ENCODE measurements at regions not wholly inside any gene's neighbourhood (a gene's known extent, or its start where the extent isn't known, plus 50 kb on each side); places are given as distances from the start of the nearest gene placed in this dataset.

DNA sequence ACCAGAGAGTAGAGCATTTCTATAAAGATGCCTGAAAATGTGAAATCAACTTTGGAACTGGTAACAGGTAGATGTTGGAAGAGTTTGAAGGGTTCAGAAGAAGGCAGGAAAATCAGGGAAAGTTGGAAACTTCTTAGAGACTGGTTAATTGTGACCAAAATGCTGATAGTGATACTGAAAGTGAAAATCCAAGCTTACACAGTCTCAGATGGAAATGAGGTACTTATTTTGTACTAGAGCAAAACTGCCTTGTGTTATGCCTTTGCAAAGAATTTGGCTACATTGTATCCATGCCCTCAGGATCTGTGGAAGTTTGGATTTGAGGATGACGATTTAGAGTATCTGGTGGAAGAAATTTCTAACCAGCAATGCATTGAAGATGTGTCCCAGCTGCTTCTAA, 430.6 kb upstream of the KCND2 start:
- TF ChIP-seq RXRA (IDR thresholded peaks at IDR 0.05) (no peak), RAD21 (IDR thresholded peaks at IDR 0.05) (no peak), GABPA (IDR thresholded peaks at IDR 0.05 in 1 of 2, conservative IDR thresholded peaks at IDR 0.05 in 1 of 2) (no peak), EGR1 (IDR thresholded peaks at IDR 0.05; ENCODE audit: low read depth in 2 of 2) (no peak), FOXA2 (IDR thresholded peaks at IDR 0.05) (no peak), FOXA1 (IDR thresholded peaks at IDR 0.05) (no peak), NR2F2 (IDR thresholded peaks at IDR 0.05) (no peak), HNF4A (conservative IDR thresholded peaks at IDR 0.05) (no peak), JUND (IDR thresholded peaks at IDR 0.05) (no peak)
- TF ChIP-seq, protein P1, sequence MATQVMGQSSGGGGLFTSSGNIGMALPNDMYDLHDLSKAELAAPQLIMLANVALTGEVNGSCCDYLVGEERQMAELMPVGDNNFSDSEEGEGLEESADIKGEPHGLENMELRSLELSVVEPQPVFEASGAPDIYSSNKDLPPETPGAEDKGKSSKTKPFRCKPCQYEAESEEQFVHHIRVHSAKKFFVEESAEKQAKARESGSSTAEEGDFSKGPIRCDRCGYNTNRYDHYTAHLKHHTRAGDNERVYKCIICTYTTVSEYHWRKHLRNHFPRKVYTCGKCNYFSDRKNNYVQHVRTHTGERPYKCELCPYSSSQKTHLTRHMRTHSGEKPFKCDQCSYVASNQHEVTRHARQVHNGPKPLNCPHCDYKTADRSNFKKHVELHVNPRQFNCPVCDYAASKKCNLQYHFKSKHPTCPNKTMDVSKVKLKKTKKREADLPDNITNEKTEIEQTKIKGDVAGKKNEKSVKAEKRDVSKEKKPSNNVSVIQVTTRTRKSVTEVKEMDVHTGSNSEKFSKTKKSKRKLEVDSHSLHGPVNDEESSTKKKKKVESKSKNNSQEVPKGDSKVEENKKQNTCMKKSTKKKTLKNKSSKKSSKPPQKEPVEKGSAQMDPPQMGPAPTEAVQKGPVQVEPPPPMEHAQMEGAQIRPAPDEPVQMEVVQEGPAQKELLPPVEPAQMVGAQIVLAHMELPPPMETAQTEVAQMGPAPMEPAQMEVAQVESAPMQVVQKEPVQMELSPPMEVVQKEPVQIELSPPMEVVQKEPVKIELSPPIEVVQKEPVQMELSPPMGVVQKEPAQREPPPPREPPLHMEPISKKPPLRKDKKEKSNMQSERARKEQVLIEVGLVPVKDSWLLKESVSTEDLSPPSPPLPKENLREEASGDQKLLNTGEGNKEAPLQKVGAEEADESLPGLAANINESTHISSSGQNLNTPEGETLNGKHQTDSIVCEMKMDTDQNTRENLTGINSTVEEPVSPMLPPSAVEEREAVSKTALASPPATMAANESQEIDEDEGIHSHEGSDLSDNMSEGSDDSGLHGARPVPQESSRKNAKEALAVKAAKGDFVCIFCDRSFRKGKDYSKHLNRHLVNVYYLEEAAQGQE (IDR thresholded peaks at IDR 0.05) = no peak
- TF ChIP-seq, protein P2, sequence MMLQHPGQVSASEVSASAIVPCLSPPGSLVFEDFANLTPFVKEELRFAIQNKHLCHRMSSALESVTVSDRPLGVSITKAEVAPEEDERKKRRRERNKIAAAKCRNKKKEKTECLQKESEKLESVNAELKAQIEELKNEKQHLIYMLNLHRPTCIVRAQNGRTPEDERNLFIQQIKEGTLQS (IDR thresholded peaks at IDR 0.05) = no peak
- TF ChIP-seq, protein P3, sequence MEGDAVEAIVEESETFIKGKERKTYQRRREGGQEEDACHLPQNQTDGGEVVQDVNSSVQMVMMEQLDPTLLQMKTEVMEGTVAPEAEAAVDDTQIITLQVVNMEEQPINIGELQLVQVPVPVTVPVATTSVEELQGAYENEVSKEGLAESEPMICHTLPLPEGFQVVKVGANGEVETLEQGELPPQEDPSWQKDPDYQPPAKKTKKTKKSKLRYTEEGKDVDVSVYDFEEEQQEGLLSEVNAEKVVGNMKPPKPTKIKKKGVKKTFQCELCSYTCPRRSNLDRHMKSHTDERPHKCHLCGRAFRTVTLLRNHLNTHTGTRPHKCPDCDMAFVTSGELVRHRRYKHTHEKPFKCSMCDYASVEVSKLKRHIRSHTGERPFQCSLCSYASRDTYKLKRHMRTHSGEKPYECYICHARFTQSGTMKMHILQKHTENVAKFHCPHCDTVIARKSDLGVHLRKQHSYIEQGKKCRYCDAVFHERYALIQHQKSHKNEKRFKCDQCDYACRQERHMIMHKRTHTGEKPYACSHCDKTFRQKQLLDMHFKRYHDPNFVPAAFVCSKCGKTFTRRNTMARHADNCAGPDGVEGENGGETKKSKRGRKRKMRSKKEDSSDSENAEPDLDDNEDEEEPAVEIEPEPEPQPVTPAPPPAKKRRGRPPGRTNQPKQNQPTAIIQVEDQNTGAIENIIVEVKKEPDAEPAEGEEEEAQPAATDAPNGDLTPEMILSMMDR (IDR thresholded peaks at IDR 0.05; ENCODE audit: low read depth, low read length, missing input control) = no peak
- H3K9me3 ChIP-seq (ENCODE audit: control insufficient read depth in 4 of 4, low read length in 3 of 4) = no peaks in the 10 kb centered on the region
- no peak for DNase-seq (ENCODE audit: low spot score)

GRCh38 chr7:119842786-119843185, 430.2 kb upstream of the KCND2 start:
- Histone ChIP-seq H3K27ac (ENCODE audit: low read depth in 1 of 2, low read length in 2 of 2) (no peak overlapping the region), H3K4me3 (ENCODE audit: low read depth in 1 of 3, low read length in 3 of 3) (no peak overlapping the region), H3K4me1 (ENCODE audit: control insufficient read depth in 4 of 4, insufficient read depth in 4 of 4, low read length in 3 of 4) (no peaks in the 10 kb centered on the region), H3K36me3 (ENCODE audit: control insufficient read depth in 4 of 4, insufficient read depth in 3 of 4, low read depth in 1 of 4, low read length in 3 of 4) (no peaks in the 10 kb centered on the region), H3K9ac (ENCODE audit: low read depth in 1 of 2, low read length in 2 of 2) (no peak overlapping the region), H3K27me3 (ENCODE audit: control insufficient read depth in 4 of 4, insufficient read depth in 4 of 4, low read length in 3 of 4) (no peaks in the 10 kb centered on the region), H3K9me3 (ENCODE audit: control insufficient read depth in 4 of 4, low read length in 3 of 4) (no peaks in the 10 kb centered on the region)
- DNase-seq (ENCODE audit: low spot score) = no peak
- WGBS = 66% methylated on average over 1 of the region's 1 CpG
- TF ChIP-seq, protein P2 (IDR thresholded peaks at IDR 0.05) = no peak
- TF ChIP-seq TAF1 (conservative IDR thresholded peaks at IDR 0.05) (no peak), HNF4A (conservative IDR thresholded peaks at IDR 0.05) (no peak), MAX (IDR thresholded peaks at IDR 0.05) (no peak), NR2F2 (IDR thresholded peaks at IDR 0.05) (no peak), JUND (IDR thresholded peaks at IDR 0.05) (no peak), GABPA (IDR thresholded peaks at IDR 0.05 in 1 of 2, conservative IDR thresholded peaks at IDR 0.05 in 1 of 2) (no peak), RXRA (IDR thresholded peaks at IDR 0.05) (no peak), SP1 (IDR thresholded peaks at IDR 0.05) (no peak), FOXA1 (IDR thresholded peaks at IDR 0.05) (no peak), YY1 (IDR thresholded peaks at IDR 0.05) (no peak), RAD21 (IDR thresholded peaks at IDR 0.05) (no peak), FOXA2 (IDR thresholded peaks at IDR 0.05) (no peak)
- TF ChIP-seq, protein P1 (IDR thresholded peaks at IDR 0.05) = no peak
- TF ChIP-seq, protein P3 (IDR thresholded peaks at IDR 0.05; ENCODE audit: low read depth, low read length, missing input control) = no peak
- TF ChIP-seq, protein P4, sequence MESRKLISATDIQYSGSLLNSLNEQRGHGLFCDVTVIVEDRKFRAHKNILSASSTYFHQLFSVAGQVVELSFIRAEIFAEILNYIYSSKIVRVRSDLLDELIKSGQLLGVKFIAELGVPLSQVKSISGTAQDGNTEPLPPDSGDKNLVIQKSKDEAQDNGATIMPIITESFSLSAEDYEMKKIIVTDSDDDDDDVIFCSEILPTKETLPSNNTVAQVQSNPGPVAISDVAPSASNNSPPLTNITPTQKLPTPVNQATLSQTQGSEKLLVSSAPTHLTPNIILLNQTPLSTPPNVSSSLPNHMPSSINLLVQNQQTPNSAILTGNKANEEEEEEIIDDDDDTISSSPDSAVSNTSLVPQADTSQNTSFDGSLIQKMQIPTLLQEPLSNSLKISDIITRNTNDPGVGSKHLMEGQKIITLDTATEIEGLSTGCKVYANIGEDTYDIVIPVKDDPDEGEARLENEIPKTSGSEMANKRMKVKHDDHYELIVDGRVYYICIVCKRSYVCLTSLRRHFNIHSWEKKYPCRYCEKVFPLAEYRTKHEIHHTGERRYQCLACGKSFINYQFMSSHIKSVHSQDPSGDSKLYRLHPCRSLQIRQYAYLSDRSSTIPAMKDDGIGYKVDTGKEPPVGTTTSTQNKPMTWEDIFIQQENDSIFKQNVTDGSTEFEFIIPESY (IDR thresholded peaks at IDR 0.05) = no peak

More for the DNA sequence above, 430.6 kb upstream of the KCND2 start:
- H3K36me3 ChIP-seq (ENCODE audit: control insufficient read depth in 4 of 4, insufficient read depth in 3 of 4, low read depth in 1 of 4, low read length in 3 of 4) = no peaks in the 10 kb centered on the region
- H3K4me1 ChIP-seq (ENCODE audit: control insufficient read depth in 4 of 4, insufficient read depth in 4 of 4, low read length in 3 of 4) = no peaks in the 10 kb centered on the region
- H3K27ac ChIP-seq (ENCODE audit: low read depth in 1 of 2, low read length in 2 of 2) = no peak overlapping the region
- WGBS = 44% methylated on average over 1 of the region's 1 CpG
- H3K9ac ChIP-seq (ENCODE audit: low read depth in 1 of 2, low read length in 2 of 2) = no peak overlapping the region
- H3K4me3 ChIP-seq (ENCODE audit: low read depth in 1 of 3, low read length in 3 of 3) = no peak overlapping the region
- no peaks in the 10 kb centered on the region for H3K27me3 ChIP-seq (ENCODE audit: control insufficient read depth in 4 of 4, insufficient read depth in 4 of 4, low read length in 3 of 4)

All from liver (tissue), 8 donors.